ENCODE measurements at regions not wholly inside any gene's neighbourhood (a gene's known extent, or its start where the extent isn't known, plus 50 kb on each side); places are given as distances from the start of the nearest gene placed in this dataset.
"Not testable (repeated sequence)": the region's sequence is repeated elsewhere in the genome, so short reads cannot be mapped to it uniquely, and the experiment has no call there.

DNA sequence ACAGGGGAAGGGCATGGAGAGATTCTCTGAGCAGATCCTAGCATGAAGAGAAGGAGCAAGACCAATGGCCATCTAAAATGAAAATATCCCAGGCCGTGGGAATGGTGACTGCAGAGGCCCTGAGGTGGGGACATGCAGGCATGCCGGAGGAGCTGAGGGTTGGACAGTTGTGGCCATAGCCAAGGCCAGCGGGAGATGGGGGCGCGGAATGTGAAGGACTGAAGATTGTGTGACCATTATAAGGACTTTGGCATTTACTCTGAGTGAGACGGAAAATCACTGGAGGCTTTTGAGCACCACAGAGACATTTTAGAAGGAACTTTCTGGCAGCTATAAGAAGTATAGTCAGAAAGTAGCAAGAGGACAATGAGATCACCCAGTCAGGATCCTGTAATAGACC is 341.1 kb downstream of the SFMBT2 start:
- no peak for DNase-seq (ENCODE audit: low read depth)

DNA sequence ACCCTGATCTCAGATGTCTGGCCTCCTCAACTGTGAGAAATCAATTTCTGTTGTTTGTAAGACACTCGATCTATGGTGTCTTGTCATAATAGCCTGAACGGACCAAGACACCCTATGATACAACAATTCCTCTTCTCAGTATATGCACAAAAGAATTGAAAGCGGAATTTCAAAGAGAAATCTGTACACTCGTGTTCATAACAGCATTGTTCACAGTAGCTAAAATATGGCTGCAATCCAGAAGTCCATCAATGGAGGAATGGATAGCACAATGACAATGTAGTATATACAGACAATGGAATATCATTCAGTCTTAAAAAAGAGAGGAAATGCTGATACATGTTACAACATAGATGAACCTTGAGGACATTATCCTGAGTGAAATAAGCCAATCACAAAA is 354.6 kb downstream of the SFMBT2 start:
- no peak for DNase-seq (ENCODE audit: low read depth)

DNA sequence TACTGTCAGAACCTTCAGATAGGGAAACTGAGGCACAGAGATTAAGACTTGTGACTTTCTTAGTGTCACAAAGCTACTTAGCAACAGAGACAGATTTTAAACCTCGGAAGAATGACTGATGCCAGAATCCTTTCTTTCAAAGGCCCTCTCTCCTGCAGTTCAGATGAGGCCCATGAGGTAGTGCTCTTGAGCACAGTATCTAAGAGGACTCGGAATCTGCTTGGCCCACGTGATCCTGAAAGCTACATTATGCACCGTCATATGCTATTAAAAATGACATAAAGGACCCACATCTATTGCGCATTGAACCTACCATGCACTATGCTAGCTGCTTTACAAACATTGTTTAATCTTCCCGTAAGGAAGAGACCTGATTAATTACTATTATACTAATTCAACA is 355.9 kb downstream of the SFMBT2 start:
- DNase-seq (ENCODE audit: low read depth), result no peak

DNA sequence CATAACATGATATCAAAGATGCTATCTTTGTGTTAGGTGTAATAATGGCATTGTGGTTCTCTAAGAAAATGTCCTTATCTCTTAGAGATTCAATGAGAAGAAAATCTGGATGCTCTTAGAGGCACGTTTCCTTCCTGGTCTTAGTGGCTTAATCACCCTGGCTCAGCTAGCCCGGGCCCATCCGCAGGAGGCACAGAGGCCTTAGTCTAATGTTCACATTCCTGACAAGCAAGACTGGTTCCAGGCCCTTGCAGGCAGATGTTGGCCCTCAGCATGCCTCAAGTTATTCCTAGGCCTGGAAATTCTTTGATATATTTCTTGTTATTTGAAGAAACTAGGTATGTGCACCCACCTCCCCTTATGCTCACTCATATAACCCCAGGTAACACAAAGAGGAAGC is 357.6 kb downstream of the SFMBT2 start:
- DNase-seq (ENCODE audit: low read depth), result no peak

DNA sequence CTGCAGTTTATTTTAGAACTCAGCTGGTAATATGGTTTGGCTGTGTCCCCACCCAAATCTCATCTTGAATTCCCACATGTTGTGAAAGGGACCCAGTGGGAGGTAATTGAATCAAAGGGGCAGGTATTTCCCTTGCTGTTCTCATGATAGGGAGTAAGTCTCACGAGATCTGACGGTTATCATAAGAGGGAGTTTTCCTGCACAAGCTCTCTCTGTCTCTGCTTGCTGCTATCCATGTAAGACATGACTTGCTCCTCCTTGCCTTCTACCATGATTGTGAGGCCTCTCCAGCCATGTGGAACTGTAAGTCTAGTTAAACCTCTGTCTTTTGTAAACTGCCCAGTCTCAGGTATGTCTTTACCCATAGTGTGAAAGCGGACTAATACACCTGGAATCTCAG is 360.8 kb downstream of the SFMBT2 start:
- DNase-seq (ENCODE audit: low read depth), result not testable (repeated sequence)

DNA sequence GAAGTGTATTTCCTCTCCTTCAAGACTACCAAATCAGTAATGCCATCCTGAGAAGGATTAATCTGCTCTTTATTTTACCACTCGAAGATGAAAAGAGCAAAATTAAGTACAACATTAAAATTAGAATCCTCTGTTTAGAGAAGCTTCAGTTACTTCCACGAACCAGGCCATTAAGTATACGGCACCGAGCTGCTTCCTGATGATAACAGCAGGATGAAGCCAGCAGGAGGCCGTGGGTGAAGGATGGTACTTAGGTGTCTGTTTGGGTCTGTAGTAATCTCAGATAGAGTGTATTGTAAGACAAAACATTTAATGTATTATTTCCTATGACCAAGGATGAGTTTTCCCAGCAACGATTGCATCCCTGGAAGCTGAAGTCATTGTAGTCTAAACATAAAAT is 362.8 kb downstream of the SFMBT2 start:
- no peak for DNase-seq (ENCODE audit: low read depth)

DNA sequence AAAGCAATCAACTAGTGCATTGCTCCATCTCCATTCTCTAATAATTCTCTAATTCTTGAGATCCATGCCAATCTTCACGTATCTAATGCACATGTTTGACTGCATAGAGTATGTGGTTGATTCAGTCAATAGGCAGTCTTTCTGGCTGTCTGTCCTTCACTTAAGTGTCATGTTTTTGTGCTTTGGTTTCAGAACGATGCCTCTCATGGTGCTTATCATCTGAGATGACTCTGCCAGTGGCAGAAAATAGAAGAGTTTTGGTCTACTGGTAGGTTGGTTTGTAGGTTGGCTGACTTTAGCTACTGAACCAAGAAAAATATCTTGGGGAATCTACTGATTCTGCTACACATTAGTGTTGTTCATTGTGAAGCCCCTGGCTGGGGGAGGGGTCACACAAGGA is 364.2 kb downstream of the SFMBT2 start:
- DNase-seq (ENCODE audit: low read depth), result no peak

DNA sequence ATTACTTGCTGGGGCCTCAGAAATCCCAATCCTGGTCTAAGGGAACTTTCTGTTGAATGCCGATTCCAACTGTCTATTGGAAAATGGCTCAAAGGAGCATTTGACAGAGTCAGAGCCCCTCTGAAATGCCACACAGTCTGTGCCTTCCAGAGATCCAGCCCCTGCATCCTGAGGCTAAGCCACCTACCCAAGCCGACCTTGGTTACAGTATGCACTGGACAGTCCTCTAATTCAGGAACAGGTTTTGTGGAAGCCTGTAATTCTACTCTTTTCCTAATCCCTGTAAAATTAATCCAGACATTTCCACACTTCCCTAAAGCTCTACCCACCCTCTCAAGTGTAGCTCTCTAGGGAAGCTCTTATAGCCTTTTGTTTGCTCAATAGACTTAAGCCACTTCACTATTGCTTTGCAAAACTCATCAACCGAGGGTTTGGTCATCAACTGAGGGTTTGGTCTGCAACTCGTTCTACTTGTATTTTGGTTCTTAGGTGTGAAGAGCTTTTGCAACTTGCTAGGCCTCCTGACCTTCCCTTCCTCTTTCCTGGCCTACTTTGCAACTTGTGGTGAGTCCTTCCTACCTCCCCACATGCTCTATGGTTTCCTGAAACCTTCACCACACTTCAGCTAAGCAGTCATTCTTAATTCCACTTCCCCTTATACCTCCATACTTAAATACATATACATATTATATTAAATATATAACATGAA is 364.8 kb downstream of the SFMBT2 start:
- DNase-seq (ENCODE audit: low read depth), result no peak

DNA sequence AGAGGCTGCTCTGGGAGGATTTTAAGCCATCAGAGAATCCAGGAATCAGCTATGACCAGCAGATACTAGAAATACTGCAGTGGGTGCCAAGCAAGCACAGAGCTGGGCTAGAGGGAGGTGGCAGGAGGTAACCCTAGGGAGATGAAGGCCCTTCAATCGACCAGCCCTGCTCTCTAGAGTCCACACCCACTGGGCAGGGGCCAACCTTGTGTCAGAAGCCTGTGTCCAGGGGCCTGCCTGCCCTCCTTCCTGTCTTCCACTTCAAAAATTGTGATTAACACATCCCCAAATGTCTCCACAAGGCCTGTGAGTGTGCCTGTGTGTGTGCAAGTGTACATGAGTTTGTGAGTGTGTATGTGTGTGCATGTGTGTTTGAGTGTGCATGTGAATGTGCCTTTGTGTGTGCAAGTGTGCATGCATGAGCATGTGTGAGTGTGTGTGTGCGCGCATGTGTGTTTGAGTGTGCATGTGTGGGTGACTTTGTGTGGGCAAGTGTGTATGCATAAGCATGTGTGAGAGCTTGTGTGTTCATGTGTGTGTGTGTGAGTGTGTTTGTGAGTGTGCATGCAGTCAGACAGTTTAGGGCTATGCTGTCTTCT is 367.7 kb downstream of the SFMBT2 start:
- no peak for DNase-seq (ENCODE audit: low read depth)

DNA sequence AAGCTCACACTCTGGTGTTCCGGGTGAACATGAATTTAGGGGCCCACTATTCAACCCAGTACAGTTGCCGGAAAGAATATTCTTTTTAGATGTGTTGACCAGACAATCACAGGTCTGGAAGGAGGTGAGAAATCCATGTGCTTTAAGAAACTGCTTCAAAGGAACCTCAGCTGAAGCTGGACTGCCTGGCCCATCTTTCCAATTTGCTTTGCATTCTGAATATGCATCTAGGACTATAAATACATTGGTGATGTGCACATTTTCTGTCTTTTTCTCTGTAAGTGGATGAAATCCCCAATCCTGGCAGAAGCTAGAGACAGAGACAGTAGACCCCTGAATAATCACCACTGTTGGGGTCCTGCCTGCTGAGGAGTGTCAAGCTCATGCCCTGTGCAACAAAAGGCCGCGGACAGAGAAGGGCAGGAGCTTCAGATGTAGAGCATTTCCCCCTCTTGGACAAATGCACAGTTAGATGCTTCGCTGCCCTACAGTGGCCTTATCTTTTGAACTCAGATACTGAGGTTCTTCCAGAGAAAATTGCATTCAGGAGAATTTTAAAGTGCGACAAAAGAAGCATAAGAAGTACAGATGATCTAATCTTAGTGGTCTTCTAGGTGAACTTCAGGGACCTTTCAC is 368.3 kb downstream of the SFMBT2 start:
- DNase-seq (ENCODE audit: low read depth), result no peak

DNA sequence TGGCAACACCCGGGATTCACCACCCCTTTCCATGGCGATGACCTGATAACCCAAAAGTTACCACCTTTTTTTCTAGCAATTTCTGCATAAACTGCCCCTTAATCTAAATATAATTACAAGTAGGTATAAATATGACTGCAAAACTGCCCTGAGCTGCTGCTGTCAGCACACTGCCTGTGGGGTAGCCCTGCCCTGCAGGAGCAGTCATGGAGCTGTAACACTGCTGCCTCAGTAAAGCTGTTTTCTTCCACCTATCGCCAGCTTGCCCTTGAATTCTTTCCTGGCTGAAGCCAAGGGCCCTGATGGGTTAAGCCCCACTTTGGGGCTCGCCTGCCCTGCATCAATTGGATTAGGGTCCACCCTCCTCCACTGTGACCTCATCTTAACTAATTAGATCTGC is 368.8 kb downstream of the SFMBT2 start:
- no peak for DNase-seq (ENCODE audit: low read depth)

DNA sequence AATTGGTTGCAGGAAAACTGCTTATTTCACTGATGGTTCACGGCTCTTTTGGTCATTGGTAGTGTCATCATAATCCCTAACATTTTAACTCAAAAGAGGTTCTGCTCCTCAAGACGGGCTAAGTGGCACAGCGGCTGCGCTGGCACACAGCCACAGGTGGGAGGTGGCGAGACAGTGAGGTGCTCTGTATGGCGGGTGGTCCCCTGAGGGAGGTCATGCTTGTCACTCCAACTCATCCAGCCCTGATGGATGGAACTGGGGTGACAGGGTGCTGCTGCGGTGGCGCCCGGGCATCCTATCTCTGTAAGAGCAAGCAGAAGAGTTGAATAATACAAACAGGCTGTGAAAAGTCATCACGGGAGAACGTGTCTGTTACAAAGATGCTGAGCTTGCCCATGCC is 370.2 kb downstream of the SFMBT2 start:
- DNase-seq (ENCODE audit: low read depth), result no peak

DNA sequence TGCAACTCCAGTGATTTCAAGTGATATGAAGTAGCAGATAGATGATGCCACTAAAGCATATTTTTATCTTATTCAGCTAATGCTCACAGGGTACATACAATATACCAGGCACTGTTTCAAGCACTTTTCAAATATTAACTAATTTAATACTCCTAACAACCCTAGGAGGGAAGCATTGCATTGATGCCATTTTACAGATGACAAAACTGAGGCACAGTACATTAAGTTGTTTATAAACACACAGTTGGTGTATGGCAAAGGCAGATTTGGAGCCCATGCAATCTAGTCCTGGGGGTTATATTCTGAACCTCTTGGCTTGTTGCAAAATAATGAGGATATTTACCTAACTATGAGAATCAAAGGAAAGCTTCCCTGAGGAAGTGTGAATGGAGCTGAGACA is 371.0 kb downstream of the SFMBT2 start:
- no peak for DNase-seq (ENCODE audit: low read depth)

DNA sequence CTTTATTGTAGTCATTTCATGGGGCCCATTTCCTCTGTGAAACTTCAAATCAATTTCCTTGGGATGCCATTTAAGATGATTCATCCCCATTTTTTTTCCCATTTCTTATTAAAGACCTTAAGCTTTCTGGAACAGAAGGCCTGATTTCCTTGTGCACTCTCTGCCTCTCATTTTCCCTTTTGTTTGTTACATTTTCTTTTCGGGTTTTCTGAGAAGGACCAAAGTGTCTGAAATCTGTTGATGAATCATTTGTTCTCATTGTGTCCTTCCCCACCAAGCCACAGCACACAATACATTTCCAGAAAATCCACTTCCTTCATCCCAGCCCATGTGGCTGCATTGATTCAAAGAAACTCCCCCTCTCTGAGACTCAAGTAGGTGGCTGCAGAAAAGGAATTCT is 372.4 kb downstream of the SFMBT2 start:
- no peak for DNase-seq (ENCODE audit: low read depth)

DNA sequence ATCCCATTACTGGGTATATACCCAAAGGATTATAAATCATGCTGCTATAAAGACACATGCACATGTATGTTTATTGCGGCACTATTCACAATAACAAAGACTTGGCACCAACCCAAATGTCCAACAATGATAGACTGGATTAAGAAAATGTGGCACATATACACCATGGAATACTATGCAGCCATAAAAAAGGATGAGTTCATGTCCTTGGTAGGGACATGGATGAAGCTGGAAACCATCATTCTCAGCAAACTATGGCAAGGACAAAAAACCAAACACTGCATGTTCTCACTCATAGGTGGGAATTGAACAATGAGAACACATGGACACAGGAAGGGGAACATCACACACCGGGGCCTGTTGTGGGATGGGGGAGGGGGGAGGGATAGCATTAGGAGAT is 373.4 kb downstream of the SFMBT2 start:
- not testable (repeated sequence) for DNase-seq (ENCODE audit: low read depth)

DNA sequence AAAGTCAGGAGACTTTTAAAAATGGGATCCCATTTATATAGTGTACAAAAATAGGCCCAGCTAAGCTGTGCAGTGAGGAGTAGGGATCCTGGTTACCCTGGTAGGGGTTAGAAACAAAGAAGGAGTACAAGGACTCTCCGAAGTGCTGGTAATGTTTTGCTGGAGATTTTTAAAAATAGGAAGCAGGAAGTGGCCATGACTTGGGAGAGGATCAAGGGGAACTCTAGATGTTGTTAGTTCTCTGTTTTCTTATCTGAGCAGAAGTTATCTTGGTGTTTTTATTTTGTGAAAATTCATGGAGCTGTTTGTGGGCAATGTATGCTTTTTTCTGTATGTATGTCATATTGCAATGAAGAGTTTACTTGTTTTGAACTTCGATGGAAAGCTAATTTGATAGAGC is 373.9 kb downstream of the SFMBT2 start:
- no peak for DNase-seq (ENCODE audit: low read depth)

DNA sequence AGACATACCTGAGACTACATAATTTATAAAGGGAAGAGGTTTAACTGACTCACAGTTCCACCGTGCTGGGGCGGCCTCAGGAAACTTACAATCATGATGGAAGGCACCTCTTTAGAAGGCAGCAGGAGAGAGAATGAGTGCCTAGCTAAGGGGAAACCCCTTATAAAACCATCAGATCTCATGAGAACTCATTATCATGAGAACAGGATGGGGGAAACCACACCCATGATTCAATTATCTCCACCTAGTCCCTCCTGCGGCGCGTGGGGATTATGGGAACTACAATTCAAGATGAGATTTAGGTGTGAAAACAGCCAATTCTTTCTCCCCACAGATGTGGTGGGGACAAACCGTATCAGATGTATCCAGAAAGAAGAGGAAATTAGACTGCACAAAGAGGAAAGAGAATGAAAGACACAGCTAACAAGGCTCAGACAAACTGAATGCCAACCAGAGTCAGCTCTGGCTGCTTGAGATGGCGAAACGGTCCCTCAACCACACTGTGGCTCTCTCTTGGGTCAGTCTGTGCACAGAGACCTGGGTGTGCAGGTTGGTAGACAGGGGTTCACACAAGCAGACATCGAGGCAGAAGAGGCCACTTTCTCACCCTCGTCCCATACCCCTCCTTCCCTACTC is 375.6 kb downstream of the SFMBT2 start:
- DNase-seq (ENCODE audit: low read depth), result no peak

DNA sequence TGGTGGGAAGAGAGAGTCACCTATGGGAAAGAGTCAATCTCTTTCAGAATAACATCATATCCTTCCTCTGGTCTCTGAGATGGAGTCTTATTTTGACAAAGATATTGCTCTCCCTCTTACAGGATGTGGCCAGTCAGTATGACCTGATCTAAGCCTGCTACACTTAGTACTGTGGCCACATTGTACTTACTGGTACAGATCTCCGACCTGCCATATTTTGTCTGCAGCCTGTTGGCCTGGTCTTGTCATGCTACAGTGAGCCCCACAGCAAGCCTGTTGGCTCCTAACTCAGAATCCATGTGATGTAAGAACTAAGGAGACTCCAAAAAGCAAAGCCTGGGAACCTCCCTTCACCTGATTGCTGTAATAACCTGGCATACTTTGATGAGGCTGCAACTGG is 377.8 kb downstream of the SFMBT2 start:
- DNase-seq (ENCODE audit: low read depth), result no peak

DNA sequence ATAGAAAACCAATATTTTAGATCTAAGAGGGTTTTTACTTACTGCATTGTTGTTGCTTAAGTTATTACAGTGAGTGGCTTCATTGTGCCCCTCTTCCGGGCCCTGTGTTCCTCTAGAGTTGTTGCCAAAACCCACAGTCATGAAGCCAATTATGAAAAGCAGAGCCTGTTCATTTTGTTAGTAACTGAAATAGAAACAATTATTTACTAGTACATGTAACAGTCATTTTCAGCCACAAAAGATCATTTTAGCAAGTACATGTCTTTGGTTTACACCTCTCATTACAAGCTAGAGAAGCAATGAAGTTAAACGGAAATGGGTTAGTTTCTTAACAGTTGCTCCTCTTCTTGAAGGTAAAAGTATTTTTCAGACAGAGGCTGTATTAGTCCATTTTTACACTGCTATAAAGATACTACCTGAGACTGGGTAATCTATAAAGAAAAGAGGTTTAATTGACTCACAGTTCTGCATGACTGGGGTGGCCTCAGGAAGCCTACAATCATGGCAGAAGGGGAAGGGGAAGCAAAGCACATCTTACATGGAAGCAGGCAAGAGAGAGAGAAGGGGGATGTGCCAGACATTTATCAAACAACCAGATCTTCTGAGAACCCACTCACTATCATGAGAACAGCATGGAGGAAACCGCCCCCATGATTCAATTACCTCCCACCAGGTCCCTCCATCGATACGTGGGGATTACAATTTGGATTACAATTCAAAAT is 380.5 kb downstream of the SFMBT2 start:
- no peak for DNase-seq (ENCODE audit: low read depth)

DNA sequence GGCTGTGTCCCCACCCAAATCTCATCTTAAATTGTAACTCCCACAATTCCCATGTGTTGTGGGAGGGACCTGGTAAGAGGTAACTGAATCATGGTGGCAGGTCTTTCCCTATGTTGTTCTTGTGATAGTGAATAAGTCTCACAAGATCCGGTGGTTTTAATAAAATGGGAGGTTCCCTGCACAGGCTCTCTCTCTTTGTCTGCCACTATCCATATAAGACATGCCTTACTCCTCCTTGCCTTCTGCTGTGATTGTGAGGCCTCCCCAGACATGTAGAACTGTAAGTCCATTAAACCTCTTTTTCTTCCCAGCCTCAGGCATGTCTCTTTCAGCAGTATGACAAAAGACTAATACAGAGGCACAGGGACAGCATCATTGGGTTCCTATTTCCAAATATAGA is 381.2 kb downstream of the SFMBT2 start:
- no peak for DNase-seq (ENCODE audit: low read depth)

DNA sequence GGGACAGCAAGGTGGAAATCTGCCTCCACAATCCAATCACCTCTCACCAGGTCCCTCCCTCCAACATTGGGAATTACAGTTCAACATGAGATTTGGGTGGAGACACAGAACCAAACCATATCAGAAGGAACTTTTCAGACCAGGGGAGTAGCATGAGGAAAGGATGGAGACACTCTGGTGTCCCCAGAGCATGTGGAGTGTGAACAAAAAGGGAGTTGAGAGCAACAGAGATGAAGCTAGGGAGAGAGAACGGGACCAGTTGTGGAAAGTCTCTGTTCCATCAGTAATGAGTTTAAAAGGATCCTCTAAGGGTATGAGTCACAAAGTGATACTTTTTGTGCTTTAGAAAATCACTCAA is 382.0 kb downstream of the SFMBT2 start:
- DNase-seq (ENCODE audit: low read depth), result no peak
